ENCODE measurements at regions not wholly inside any gene's neighbourhood (a gene's known extent, or its start where the extent isn't known, plus 50 kb on each side); places are given as distances from the start of the nearest gene placed in this dataset.
"Not testable (repeated sequence)": the region's sequence is repeated elsewhere in the genome, so short reads cannot be mapped to it uniquely, and the experiment has no call there.

DNA sequence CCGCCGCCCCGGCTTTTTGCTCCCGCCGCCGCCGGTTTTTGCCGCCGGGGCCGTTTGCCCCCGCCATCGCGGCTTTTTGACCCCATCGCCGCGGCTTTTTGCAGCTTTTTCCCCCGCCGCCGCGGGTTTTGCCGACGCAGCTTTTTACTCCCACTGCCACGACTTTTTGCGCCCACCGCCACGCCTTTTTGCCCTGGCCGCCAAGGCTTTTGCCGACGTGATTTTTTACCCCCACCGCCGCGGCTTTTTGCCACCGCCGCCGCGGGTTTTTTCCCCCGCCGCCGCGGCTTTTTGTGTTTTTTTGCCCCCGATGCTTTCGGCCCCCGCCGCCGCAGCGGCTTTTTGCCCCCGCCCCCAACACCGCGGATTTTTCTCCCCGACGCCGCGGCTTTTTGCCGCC, 5001.9 kb upstream of the OR11H1 start:
- H3K4me1 ChIP-seq (ENCODE audit: control insufficient read depth, insufficient read depth, low read length); H3K27ac ChIP-seq (ENCODE audit: insufficient read depth, low read depth, low read length, poor library complexity, severe bottlenecking); H3K9me3 ChIP-seq (ENCODE audit: control insufficient read depth, low read length); H3K27me3 ChIP-seq (ENCODE audit: control insufficient read depth, insufficient read depth, low read length, poor library complexity, severe bottlenecking); H3K4me3 ChIP-seq (ENCODE audit: insufficient read depth, low read depth, low read length); H3K36me3 ChIP-seq (ENCODE audit: control insufficient read depth, insufficient read depth, low read length): not testable (repeated sequence)
- 92 to 93% methylated on average over 11 to 12 of the region's 54 CpGs for WGBS, 2 experiments

DNA sequence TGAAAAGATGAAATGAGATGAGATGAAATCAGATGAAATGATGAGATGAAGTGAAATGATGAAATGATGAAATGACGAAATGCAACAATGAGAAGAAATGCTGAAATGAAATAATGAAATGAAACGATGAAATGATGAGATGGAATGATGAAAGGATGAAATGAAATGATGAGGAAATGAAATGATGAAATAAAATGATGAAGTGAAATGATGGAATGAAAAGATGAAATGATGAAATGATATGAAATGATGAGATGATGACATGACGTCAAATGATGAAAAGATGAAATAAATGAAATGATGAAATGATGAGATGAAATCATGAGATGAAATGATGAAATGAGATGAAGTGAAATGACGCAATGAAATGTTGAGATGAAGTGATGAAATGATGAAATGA, 4996.9 kb upstream of the OR11H1 start:
- not testable (repeated sequence) for H3K9me3 ChIP-seq (ENCODE audit: control insufficient read depth, low read length); H3K27ac ChIP-seq (ENCODE audit: insufficient read depth, low read depth, low read length, poor library complexity, severe bottlenecking); H3K4me1 ChIP-seq (ENCODE audit: control insufficient read depth, insufficient read depth, low read length); H3K36me3 ChIP-seq (ENCODE audit: control insufficient read depth, insufficient read depth, low read length); H3K27me3 ChIP-seq (ENCODE audit: control insufficient read depth, insufficient read depth, low read length, poor library complexity, severe bottlenecking); H3K4me3 ChIP-seq (ENCODE audit: insufficient read depth, low read depth, low read length)
- WGBS, 2 experiments = no CpG with 5 or more reads among the region's 4 CpGs

DNA sequence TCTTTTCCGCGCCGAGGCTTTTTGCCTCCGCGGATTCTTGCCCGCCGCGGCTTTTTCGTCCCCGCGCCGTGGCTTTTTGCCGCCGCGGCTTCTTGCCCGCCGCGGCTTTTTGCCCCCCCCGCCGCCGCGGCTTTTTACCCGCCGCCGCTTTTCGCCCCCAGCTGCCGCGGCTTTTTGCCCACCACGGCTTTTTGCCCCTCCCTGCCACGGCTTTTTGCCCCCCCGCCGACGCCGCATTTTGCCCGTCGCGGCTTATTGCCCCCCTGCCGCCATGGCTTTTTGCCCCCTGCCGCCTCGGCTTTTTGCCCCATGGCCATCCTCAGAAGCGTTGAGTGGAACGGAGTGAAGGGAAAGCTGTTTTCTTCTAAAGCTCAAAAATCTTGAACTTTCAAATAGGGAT, 4955.5 kb upstream of the OR11H1 start:
- H3K4me3 ChIP-seq (ENCODE audit: insufficient read depth, low read depth, low read length); H3K27me3 ChIP-seq (ENCODE audit: control insufficient read depth, insufficient read depth, low read length, poor library complexity, severe bottlenecking); H3K4me1 ChIP-seq (ENCODE audit: control insufficient read depth, insufficient read depth, low read length); H3K36me3 ChIP-seq (ENCODE audit: control insufficient read depth, insufficient read depth, low read length); H3K27ac ChIP-seq (ENCODE audit: insufficient read depth, low read depth, low read length, poor library complexity, severe bottlenecking); H3K9me3 ChIP-seq (ENCODE audit: control insufficient read depth, low read length): not testable (repeated sequence)
- 93% methylated on average over 41 to 42 of the region's 42 CpGs for WGBS, 2 experiments

DNA sequence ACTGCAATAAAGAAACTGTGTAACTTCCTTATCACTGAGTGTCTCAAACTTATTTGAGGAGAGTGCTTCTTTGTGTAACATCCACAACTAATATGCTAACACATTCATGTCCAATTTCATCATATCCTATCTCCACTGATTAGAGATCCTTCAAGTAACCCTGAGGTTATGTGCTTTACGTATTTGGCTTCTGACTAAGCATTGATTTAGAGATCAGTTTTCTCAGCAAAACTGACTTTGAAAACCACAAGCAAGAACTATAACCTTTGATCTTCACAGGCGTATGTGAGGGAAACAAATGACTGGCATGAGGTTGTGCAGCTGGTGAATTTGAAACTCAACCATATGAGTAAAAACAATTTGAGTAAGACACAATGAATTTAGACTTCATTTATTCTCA, 4926.9 kb upstream of the OR11H1 start:
- H3K4me1 ChIP-seq (ENCODE audit: control insufficient read depth, insufficient read depth, low read length); H3K27me3 ChIP-seq (ENCODE audit: control insufficient read depth, insufficient read depth, low read length, poor library complexity, severe bottlenecking); H3K36me3 ChIP-seq (ENCODE audit: control insufficient read depth, insufficient read depth, low read length); H3K4me3 ChIP-seq (ENCODE audit: insufficient read depth, low read depth, low read length); H3K9me3 ChIP-seq (ENCODE audit: control insufficient read depth, low read length); H3K27ac ChIP-seq (ENCODE audit: insufficient read depth, low read depth, low read length, poor library complexity, severe bottlenecking): not testable (repeated sequence)
- no CpG with 5 or more reads among the region's 2 CpGs for WGBS, 2 experiments

DNA sequence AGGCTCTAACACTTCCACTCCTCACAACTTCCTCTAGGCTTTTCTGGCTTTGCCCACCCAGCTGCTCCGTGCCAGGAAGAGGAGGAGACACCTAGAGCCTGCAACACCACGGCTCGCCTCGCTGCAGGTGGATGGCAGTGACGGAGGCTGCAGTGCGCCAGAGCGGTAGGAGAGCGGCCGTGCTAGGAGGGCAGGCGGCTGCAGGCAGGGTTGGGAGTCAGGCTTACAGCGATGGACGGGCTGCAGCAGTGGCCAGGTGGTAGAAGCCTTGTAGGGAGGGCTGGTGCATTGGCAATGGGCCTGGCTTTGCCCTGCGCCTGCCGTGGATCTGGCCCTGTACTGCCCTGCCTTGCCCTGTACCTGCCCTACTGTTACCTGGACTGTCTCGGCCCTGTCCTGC, 4896.0 kb upstream of the OR11H1 start:
- H3K36me3 ChIP-seq (ENCODE audit: control insufficient read depth, insufficient read depth, low read length); H3K4me1 ChIP-seq (ENCODE audit: control insufficient read depth, insufficient read depth, low read length); H3K4me3 ChIP-seq (ENCODE audit: insufficient read depth, low read depth, low read length); H3K27me3 ChIP-seq (ENCODE audit: control insufficient read depth, insufficient read depth, low read length, poor library complexity, severe bottlenecking); H3K9me3 ChIP-seq (ENCODE audit: control insufficient read depth, low read length); H3K27ac ChIP-seq (ENCODE audit: insufficient read depth, low read depth, low read length, poor library complexity, severe bottlenecking): not testable (repeated sequence)
- WGBS, 2 experiments = no CpG with 5 or more reads among the region's 15 CpGs

DNA sequence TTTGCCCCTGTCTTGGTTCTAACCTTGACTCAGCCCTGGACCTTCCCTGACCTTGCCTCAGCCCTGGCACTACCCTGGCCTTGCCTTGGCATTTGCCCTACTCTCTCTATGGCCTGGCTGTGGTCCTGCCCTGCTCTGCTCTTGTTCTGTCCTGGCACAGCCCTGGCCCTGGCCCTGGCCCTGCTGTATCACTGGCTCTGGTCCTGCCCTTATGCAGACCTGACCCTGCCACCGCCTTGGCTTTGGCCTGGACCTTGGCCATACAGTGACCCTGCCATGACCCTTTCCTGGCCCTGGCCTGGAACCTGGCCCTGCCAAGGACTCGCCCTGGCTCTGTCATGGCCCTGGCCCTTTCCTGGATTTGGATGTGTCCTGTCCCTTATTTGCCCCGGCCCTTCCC, 4892.7 kb upstream of the OR11H1 start:
- not testable (repeated sequence) for H3K4me3 ChIP-seq (ENCODE audit: insufficient read depth, low read depth, low read length); H3K27ac ChIP-seq (ENCODE audit: insufficient read depth, low read depth, low read length, poor library complexity, severe bottlenecking)
- 60% methylated on average over 1 of the region's 3 CpGs; no CpG with 5 or more reads in 1 of the 2 experiments for WGBS, 2 experiments

DNA sequence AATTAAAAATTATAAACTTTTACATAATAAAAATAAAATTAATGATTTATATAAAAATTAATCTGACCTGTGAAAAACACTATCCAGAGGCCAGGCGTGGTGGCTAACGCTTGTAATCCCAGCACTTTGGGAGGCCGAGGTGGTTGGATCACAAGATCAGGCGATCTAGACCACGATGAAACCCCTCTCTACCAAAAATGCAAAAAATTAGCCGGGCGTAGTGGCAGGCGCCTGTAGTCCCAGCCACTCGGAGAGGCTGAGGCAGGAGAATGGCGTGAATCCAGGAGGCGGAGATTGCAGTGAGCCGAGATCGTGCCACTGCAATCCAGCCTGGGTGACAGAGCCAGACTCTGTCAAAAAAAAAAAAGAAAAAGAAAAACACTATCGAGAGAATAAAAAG, 4865.2 kb upstream of the OR11H1 start:
- not testable (repeated sequence) for H3K27ac ChIP-seq (ENCODE audit: insufficient read depth, low read depth, low read length, poor library complexity, severe bottlenecking); H3K36me3 ChIP-seq (ENCODE audit: control insufficient read depth, insufficient read depth, low read length); H3K4me1 ChIP-seq (ENCODE audit: control insufficient read depth, insufficient read depth, low read length); H3K4me3 ChIP-seq (ENCODE audit: insufficient read depth, low read depth, low read length); H3K9me3 ChIP-seq (ENCODE audit: control insufficient read depth, low read length); H3K27me3 ChIP-seq (ENCODE audit: control insufficient read depth, insufficient read depth, low read length, poor library complexity, severe bottlenecking)
- WGBS, 2 experiments = 80 to 82% methylated on average over 11 to 13 of the region's 14 CpGs

More for the DNA sequence above, 4892.7 kb upstream of the OR11H1 start:
- not testable (repeated sequence) for H3K4me1 ChIP-seq (ENCODE audit: control insufficient read depth, insufficient read depth, low read length); H3K9me3 ChIP-seq (ENCODE audit: control insufficient read depth, low read length); H3K27me3 ChIP-seq (ENCODE audit: control insufficient read depth, insufficient read depth, low read length, poor library complexity, severe bottlenecking); H3K36me3 ChIP-seq (ENCODE audit: control insufficient read depth, insufficient read depth, low read length)

DNA sequence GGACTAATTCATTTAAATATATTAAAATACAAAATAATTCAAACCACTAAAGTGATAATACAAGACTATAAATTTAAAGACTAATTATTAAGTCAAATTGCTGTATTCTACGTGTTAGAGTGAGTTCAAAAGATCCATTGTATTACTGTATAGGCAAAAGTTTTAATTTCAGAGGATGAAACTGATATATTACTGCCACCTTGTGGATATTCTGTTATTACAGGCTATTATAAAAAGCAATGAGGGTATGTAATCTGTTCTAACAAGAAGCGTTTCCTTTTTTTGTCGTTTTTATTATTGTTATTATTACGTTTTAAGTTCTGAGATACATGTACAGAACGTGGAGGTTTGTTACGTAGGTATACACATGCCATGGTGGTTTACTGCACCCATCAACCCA, 4854.9 kb upstream of the OR11H1 start:
- H3K27me3 ChIP-seq (ENCODE audit: control insufficient read depth, insufficient read depth, low read length, poor library complexity, severe bottlenecking) = not testable (repeated sequence)

DNA sequence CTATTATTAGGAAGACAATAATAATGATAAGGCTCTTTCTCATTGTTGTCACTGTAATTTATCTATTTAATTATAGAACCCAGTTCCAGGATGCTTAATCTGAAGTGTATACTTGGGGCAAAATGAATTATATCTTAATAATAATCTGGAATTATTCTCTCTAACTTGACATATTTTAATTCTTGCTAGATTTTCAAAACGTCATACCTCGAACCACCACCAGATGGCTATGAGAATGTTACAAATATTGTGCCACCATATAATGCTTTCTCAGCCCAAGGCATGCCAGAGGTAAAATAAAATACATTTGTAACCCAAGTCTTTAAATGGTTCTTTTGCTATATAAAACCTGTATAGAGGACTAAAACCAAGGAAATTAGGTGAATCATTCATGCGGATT, 4849.3 kb upstream of the OR11H1 start:
- WGBS, 2 experiments = no CpG with 5 or more reads among the region's 3 CpGs
- not testable (repeated sequence) for H3K4me3 ChIP-seq (ENCODE audit: insufficient read depth, low read depth, low read length); H3K27ac ChIP-seq (ENCODE audit: insufficient read depth, low read depth, low read length, poor library complexity, severe bottlenecking); H3K4me1 ChIP-seq (ENCODE audit: control insufficient read depth, insufficient read depth, low read length); H3K27me3 ChIP-seq (ENCODE audit: control insufficient read depth, insufficient read depth, low read length, poor library complexity, severe bottlenecking); H3K36me3 ChIP-seq (ENCODE audit: control insufficient read depth, insufficient read depth, low read length); H3K9me3 ChIP-seq (ENCODE audit: control insufficient read depth, low read length)

More for the DNA sequence above, 4854.9 kb upstream of the OR11H1 start:
- H3K4me1 ChIP-seq (ENCODE audit: control insufficient read depth, insufficient read depth, low read length); H3K36me3 ChIP-seq (ENCODE audit: control insufficient read depth, insufficient read depth, low read length); H3K9me3 ChIP-seq (ENCODE audit: control insufficient read depth, low read length); H3K4me3 ChIP-seq (ENCODE audit: insufficient read depth, low read depth, low read length); H3K27ac ChIP-seq (ENCODE audit: insufficient read depth, low read depth, low read length, poor library complexity, severe bottlenecking): not testable (repeated sequence)
- WGBS, 2 experiments = 42 to 100% methylated on average over 1 to 2 of the region's 6 CpGs

DNA sequence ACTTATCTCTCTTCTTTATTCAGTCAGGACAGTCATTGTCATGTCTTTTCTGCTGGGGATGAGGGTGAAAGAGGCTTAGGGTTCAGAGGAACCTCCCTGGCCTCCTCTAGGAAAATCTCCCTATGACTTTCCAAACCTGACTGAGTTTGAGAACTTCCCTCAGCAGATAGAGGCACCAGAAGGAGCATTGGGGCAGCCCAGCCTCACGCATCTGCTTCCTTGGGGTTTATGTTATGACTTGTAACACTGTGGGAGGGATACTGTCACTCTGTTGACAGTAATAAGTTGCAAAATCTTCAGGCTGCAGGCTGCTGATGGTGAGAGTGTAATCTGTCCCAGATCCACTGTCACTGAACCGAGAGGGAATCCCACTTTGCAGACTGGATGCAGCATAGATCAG, 4842.6 kb upstream of the OR11H1 start:
- H3K36me3 ChIP-seq (ENCODE audit: control insufficient read depth, insufficient read depth, low read length); H3K4me1 ChIP-seq (ENCODE audit: control insufficient read depth, insufficient read depth, low read length); H3K27me3 ChIP-seq (ENCODE audit: control insufficient read depth, insufficient read depth, low read length, poor library complexity, severe bottlenecking); H3K4me3 ChIP-seq (ENCODE audit: insufficient read depth, low read depth, low read length); H3K27ac ChIP-seq (ENCODE audit: insufficient read depth, low read depth, low read length, poor library complexity, severe bottlenecking); H3K9me3 ChIP-seq (ENCODE audit: control insufficient read depth, low read length): not testable (repeated sequence)
- WGBS, 2 experiments = no CpG with 5 or more reads among the region's 2 CpGs

DNA sequence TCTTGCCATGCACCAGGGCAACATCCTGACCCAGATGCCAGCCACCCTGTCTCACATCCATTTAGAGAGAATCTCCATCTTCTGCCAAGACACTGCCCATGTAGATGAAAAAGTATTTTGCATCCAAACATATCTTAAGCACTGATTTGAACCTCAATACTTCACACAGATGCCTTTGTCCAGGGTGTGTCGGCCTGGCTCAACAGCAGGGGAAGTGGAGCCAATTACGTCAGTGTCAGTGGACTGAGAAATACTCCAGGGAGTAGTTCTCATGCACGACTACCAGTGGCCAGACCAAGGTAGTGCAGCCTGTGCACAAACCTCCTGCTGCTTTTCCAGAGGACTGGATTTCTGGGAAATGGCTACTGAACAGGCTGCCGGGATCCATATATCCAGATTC, 4840.7 kb upstream of the OR11H1 start:
- not testable (repeated sequence) for H3K9me3 ChIP-seq (ENCODE audit: control insufficient read depth, low read length); H3K4me1 ChIP-seq (ENCODE audit: control insufficient read depth, insufficient read depth, low read length); H3K36me3 ChIP-seq (ENCODE audit: control insufficient read depth, insufficient read depth, low read length); H3K27ac ChIP-seq (ENCODE audit: insufficient read depth, low read depth, low read length, poor library complexity, severe bottlenecking); H3K4me3 ChIP-seq (ENCODE audit: insufficient read depth, low read depth, low read length); H3K27me3 ChIP-seq (ENCODE audit: control insufficient read depth, insufficient read depth, low read length, poor library complexity, severe bottlenecking)
- WGBS, 2 experiments = 56 to 81% methylated on average over 1 to 2 of the region's 4 CpGs

Data from ectodermal cell (in vitro differentiated cells).